GM21825 (cell line): ENCODE measurements at regions not wholly inside any gene's neighbourhood (a gene's known extent, or its start where the extent isn't known, plus 50 kb on each side); places are given as distances from the start of the nearest gene placed in this dataset.

Source experiments
- ATAC-seq: cut with Tn5 transposase; IDR thresholded peaks from one replicate; pipeline ENCODE4 v1.9.1; 2021; ENCODE audit warnings: mild to moderate bottlenecking, moderate library complexity; ENCODE audit not compliant: unreplicated experiment

GRCh38 chr7:136186281-136186680, 209.1 kb upstream of the MTPN start:
- ATAC-seq: no peak

DNA sequence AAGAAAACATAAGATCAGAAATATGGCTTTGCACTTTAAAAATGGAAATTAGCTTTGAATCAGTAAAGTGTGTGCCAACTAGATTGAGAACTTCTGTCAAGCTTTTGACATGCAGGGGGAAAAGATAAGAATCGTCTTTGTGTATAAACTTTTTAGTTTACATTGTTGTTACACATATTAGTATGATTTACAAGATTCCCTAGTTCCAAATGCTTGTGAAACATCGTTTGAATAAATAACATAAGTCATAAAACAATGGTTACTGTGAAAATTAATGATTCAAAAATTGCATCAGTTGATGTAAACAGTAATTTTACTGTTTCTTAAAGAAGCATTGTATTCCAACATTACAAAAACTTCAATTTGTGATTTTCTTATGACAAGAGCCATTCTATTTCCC, 207.6 kb upstream of the MTPN start:
- ATAC-seq: no peak

DNA sequence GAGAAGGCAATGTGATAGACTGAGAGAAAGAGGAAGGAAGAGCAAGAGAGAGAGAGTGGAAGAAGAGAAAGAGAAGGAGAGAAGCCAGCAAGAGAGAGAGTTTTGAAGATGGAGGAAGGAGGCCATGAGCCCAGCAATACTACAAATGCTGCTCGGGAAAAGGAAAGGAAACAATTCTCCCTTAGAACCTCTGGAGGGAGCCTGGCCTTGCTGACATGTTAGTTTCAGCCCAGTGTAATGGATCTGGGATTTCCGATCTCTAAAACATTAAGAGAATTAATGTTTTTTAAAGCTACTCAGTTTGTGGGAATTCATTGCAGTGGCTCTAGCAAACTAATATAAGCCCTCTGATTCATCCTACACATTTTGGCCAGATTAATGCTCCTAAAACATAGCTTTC, 206.8 kb upstream of the MTPN start:
- no peak for ATAC-seq

- no peak for ATAC-seq
Measured at GRCh38 chr7:136180984-136181383, 203.8 kb upstream of the MTPN start.

- no peak for ATAC-seq
Measured at GRCh38 chr7:136179851-136180721, 202.9 kb upstream of the MTPN start.

GRCh38 chr7:136179154-136179553, 202.0 kb upstream of the MTPN start:
- ATAC-seq: no peak

DNA sequence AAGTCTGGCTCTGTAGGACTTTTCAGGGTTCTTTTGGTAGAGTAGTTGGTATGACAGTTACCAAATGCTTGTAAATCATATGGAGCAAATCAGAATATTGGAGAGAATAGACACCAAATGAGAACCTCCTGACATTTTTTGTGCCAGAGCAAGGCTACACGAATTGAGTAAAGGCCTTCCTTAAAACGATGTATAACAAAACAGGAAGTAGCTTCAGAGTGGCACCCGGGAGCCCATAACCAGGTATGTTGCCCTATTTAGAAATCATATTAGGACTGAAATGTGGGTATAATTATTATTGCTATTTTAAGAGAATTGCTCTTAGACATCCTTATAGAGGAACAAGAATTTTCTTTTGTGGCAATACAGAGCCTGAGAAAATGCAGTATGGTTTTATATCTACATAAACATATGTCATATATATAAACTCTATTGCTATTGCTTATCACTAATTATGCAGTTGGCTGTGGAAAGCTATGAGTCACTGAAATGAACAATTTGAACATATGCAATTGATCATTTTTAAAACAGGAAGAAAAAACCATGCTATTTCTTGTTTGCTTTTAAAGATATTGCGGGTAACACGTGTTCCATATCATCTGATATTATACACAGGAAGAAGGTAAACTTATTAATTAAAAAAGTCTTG, 197.4 kb upstream of the MTPN start:
- ATAC-seq: no peak

GRCh38 chr7:136173874-136174273, 196.7 kb upstream of the MTPN start:
- no peak for ATAC-seq

GRCh38 chr7:136171233-136171632, 194.1 kb upstream of the MTPN start:
- no peak for ATAC-seq

DNA sequence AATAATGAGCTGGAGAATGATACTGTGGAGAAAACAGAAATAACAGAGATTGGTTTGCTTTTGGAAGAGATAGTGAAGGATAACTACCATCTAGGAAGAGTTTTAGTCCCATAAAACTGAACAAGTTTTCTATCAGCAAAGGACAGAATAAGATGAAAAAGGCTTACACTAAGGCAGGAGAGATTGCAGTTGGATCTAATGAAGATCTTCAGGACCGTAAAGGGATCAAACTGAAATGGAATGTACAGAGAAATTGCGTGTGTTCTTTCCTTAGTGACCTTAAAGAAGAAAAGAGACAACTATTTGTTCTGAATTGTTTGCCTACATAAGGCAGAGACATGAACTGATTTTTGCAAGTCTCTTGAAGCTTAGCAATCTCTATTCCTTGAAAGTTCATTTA, 191.7 kb upstream of the MTPN start:
- ATAC-seq: no peak

- ATAC-seq: no peak
Measured at GRCh38 chr7:136167991-136168390, 190.8 kb upstream of the MTPN start.

- no peak for ATAC-seq
Measured at GRCh38 chr7:136166521-136166920, 189.4 kb upstream of the MTPN start.

GRCh38 chr7:136163340-136163801, 186.2 kb upstream of the MTPN start:
- ATAC-seq: no peak

DNA sequence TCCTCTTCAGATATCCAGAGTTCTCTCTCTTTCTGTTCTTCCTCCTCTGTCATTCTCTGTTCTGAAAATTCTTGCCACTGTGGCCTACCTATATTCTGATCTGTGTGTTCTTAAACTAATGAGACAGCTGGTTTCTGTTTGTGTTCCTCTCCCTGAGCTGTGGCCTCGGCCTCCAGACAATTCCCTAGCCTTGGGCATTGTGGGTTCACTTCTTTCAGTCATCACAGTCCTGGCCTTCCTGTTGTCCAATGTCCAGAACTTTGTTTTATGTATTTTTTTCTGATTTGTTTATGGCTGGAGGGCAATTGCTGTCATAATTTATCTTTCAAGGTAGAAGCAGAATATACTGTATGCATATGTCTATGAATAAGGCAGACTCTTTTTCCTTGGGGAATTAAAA, 173.2 kb upstream of the MTPN start:
- ATAC-seq: no peak

GRCh38 chr7:136148920-136149319, 171.8 kb upstream of the MTPN start:
- ATAC-seq: no peak

DNA sequence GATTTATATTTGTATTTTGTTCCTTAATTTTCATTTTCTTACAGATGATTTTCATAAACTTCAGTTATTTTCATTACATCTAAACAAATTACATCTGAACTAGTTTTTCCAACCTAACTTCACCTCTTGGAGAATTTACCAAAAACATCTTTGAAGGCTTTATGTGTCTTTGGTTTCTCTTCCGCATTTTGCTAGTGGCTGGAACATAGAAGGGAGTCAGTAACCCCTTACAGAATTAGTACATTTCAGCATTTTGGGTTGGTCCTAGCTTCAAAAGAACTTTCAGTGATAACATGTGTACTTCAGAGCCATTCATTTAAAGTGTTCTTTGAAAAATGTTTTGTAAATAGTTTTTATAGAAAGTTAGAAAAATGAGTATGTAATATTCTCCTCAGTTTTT, 169.8 kb upstream of the MTPN start:
- no peak for ATAC-seq

DNA sequence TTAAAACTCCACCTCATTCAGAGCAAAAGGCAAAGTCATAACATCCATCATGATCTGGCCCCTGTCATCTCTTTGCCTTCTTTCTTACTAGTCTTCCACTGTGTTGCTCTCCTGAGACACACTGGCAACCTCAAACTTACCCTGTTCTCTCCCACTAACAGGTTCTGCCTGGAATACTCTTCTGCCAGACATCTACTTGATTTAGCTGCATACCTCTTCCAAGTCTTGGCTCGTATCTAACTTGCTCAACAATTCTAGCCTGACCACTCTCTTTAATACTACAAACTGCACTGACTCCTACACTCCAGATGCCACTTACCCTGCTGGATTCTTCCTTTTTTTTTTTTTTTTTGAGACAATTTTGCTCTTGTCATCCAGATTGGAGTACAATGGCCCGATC, 167.0 kb upstream of the MTPN start:
- ATAC-seq: no peak

DNA sequence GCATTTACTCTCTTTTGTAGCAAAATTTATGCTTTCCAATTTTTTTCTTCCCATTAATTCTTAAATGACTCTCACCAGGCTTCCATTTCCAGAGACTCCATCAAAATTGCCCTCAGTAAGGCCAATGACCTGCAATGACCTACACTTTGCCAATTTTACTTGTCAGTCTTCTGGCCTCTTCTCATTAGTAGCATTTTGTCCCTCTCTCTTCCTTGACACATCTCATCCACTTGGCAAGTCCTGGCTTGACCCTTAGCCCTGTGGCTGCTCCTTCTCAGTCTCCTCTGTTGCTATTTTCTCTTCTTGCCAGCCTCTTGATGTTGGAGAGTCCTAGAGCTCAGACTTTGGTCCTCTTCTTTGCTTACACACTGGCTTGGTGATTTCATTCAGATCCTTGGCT, 166.1 kb upstream of the MTPN start:
- no peak for ATAC-seq

DNA sequence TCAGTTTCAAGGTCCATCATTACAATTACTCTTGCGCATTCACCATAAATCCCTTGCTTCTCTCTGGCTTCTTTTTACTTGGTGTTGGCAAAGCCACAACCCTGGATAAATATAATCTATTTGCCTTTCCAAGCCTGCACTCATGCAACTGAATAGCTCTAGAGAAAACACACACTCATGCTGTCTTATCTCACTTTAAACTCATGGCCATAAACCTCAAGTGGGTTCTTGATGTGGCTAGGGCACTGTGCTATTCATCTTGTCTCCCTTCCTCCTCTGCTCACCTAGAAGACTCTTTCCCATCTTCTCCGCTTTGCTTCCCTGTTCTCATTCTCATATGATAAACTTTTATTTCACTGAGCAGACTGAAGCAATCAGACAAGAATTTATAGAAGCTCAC, 165.4 kb upstream of the MTPN start:
- ATAC-seq: no peak

DNA sequence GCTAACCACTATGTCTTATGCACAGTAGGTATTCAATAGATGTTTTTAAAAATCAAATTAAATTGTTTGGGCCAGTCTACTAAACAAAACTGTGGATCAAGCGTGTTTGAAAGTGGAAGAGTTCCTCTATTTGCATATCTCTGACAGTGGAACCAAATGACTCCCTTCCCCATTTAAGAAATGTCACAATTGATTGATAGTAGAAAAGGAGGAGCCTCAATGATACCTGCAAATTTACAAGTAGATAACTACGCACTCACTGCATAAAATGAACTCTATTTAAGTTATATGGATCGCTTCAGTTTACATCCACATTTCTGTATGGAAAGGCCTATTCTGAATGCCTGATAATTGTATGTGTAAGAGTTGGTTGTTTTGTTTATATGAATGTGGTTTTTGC, 163.3 kb upstream of the MTPN start:
- no peak for ATAC-seq

DNA sequence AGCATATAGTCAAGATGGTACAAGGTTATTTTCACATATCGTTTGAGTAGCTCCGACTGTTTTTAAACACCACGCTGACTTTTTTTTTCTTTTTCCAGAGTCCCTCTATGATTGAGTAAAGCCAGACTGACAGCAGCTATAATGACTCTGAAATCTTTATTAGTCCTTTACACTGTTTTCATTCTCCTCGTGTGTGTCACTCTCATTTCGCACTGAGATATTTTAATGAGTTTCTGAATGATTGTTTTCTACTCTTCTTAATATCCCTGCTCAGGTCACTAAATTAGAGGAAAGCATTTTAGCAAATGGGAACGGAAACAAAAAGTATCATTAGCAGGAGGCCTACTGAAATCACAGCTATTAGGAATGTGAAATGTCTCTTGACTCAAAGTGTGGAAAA, 162.3 kb upstream of the MTPN start:
- ATAC-seq: no peak

DNA sequence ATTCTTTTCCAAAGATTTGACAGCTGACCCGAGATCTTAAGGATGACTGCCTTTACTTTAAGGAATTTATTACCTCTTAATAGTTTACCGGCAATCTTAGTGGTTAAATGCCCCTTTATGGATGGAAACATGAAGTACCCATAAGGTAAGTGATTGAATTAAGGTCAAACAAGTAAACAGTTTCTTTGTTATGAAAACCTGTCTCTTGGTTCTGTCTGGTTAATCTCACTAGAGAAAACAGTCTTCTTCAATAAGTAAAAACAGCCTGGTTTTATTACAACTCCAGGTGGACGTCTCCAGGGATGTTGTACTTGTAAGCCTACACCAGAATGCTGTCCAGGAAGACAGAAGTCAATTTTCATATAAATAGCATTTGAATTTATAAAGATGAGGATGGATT, 161.8 kb upstream of the MTPN start:
- ATAC-seq: no peak
